ENCODE measurements at regions not wholly inside any gene's neighbourhood (a gene's known extent, or its start where the extent isn't known, plus 50 kb on each side); places are given as distances from the start of the nearest gene placed in this dataset.

DNA sequence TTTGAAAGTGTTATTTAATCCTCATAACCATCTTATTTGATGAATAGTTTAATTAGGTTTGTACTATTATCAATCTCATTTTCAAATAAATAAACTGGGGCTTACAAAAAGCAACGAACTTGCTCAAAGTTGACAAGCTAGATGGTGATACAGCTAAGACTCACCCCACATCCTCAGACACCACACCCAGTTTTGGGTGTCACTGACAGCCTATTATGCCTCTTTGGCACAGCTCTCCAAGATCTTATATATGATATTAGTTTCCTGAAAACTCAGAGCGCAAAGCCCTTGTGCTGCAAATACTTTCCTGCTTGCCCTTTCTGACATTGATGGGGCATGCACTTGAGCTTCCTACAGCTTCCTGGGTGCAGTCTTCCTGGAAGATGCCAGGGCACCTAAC is 223.4 kb upstream of the GADL1 start:
- H3K9me3 ChIP-seq (ENCODE audit: low read length): no peaks in the 10 kb centered on the region
- H3K9ac ChIP-seq (ENCODE audit: insufficient read depth, low read depth, low read length): no peak overlapping the region
- TF ChIP-seq, protein P1, sequence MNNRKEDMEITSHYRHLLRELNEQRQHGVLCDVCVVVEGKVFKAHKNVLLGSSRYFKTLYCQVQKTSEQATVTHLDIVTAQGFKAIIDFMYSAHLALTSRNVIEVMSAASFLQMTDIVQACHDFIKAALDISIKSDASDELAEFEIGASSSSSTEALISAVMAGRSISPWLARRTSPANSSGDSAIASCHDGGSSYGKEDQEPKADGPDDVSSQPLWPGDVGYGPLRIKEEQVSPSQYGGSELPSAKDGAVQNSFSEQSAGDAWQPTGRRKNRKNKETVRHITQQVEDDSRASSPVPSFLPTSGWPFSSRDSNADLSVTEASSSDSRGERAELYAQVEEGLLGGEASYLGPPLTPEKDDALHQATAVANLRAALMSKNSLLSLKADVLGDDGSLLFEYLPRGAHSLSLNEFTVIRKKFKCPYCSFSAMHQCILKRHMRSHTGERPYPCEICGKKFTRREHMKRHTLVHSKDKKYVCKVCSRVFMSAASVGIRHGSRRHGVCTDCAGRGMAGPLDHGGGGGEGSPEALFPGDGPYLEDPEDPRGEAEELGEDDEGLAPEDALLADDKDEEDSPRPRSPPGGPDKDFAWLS (CRISPR knock-in tag; IDR thresholded peaks at IDR 0.05; ENCODE audit: borderline replicate concordance): no peak
- TF ChIP-seq, protein P2, sequence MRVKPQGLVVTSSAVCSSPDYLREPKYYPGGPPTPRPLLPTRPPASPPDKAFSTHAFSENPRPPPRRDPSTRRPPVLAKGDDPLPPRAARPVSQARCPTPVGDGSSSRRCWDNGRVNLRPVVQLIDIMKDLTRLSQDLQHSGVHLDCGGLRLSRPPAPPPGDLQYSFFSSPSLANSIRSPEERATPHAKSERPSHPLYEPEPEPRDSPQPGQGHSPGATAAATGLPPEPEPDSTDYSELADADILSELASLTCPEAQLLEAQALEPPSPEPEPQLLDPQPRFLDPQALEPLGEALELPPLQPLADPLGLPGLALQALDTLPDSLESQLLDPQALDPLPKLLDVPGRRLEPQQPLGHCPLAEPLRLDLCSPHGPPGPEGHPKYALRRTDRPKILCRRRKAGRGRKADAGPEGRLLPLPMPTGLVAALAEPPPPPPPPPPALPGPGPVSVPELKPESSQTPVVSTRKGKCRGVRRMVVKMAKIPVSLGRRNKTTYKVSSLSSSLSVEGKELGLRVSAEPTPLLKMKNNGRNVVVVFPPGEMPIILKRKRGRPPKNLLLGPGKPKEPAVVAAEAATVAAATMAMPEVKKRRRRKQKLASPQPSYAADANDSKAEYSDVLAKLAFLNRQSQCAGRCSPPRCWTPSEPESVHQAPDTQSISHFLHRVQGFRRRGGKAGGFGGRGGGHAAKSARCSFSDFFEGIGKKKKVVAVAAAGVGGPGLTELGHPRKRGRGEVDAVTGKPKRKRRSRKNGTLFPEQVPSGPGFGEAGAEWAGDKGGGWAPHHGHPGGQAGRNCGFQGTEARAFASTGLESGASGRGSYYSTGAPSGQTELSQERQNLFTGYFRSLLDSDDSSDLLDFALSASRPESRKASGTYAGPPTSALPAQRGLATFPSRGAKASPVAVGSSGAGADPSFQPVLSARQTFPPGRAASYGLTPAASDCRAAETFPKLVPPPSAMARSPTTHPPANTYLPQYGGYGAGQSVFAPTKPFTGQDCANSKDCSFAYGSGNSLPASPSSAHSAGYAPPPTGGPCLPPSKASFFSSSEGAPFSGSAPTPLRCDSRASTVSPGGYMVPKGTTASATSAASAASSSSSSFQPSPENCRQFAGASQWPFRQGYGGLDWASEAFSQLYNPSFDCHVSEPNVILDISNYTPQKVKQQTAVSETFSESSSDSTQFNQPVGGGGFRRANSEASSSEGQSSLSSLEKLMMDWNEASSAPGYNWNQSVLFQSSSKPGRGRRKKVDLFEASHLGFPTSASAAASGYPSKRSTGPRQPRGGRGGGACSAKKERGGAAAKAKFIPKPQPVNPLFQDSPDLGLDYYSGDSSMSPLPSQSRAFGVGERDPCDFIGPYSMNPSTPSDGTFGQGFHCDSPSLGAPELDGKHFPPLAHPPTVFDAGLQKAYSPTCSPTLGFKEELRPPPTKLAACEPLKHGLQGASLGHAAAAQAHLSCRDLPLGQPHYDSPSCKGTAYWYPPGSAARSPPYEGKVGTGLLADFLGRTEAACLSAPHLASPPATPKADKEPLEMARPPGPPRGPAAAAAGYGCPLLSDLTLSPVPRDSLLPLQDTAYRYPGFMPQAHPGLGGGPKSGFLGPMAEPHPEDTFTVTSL (CRISPR knock-in tag; IDR thresholded peaks at IDR 0.05; ENCODE audit: borderline replicate concordance): no peak
- TF ChIP-seq SP140L (CRISPR knock-in tag; IDR thresholded peaks at IDR 0.05; ENCODE audit: borderline replicate concordance): no peak
- TF ChIP-seq PRMT3 (CRISPR knock-in tag; IDR thresholded peaks at IDR 0.05; ENCODE audit: borderline replicate concordance, low read depth): no peak
- TF ChIP-seq ZNF496 (CRISPR knock-in tag; IDR thresholded peaks at IDR 0.05; ENCODE audit: insufficient replicate concordance): no peak
- TF ChIP-seq, protein P3, sequence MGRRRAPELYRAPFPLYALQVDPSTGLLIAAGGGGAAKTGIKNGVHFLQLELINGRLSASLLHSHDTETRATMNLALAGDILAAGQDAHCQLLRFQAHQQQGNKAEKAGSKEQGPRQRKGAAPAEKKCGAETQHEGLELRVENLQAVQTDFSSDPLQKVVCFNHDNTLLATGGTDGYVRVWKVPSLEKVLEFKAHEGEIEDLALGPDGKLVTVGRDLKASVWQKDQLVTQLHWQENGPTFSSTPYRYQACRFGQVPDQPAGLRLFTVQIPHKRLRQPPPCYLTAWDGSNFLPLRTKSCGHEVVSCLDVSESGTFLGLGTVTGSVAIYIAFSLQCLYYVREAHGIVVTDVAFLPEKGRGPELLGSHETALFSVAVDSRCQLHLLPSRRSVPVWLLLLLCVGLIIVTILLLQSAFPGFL (CRISPR knock-in tag; IDR thresholded peaks at IDR 0.05): no peak
- TF ChIP-seq CHD4 (IDR thresholded peaks at IDR 0.05; ENCODE audit: borderline replicate concordance, low read length): no peak
- no peak for TF ChIP-seq ZNF3 (CRISPR knock-in tag; IDR thresholded peaks at IDR 0.05)
- TF ChIP-seq, protein P4, sequence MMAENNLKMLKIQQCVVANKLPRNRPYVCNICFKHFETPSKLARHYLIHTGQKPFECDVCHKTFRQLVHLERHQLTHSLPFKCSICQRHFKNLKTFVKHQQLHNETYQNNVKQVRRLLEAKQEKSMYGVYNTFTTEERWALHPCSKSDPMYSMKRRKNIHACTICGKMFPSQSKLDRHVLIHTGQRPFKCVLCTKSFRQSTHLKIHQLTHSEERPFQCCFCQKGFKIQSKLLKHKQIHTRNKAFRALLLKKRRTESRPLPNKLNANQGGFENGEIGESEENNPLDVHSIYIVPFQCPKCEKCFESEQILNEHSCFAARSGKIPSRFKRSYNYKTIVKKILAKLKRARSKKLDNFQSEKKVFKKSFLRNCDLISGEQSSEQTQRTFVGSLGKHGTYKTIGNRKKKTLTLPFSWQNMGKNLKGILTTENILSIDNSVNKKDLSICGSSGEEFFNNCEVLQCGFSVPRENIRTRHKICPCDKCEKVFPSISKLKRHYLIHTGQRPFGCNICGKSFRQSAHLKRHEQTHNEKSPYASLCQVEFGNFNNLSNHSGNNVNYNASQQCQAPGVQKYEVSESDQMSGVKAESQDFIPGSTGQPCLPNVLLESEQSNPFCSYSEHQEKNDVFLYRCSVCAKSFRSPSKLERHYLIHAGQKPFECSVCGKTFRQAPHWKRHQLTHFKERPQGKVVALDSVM (CRISPR knock-in tag; IDR thresholded peaks at IDR 0.05): no peak
- FAIRE-seq (no peak), DNase-seq (ENCODE audit: low spot score) (no peak), ATAC-seq (no peak)
- intact Hi-C loops (cut with micrococcal nuclease; ENCODE audit: unreplicated experiment): no loop called here
- WGBS (ENCODE audit: low lambda C conversion rate): 57% methylated on average over 2 of the region's 2 CpGs
- H3K4me1 ChIP-seq (ENCODE audit: insufficient read depth, low read length): no peaks in the 10 kb centered on the region
- in situ Hi-C loops (cut with HindIII; ENCODE audit: extremely low pct_ligation_motif_present, low pct_unique_long_range_greater_than_20kb): no loop called here
- no peak overlapping the region for H3K4me3 ChIP-seq (replicated peaks in 1 of 3; ENCODE audit: insufficient read depth in 1 of 3, low read depth in 2 of 3, low read length in 3 of 3)
- H3K27ac ChIP-seq (ENCODE audit: extremely low read length, insufficient read depth, low read length): no peak overlapping the region
- no peak overlapping the region for H3K4me2 ChIP-seq (ENCODE audit: low read depth, low read length)
- H3K79me2 ChIP-seq (ENCODE audit: insufficient read depth, low read length): no peaks in the 10 kb centered on the region
- ChIA-PET POLR2A (no interaction called here), CTCF (ENCODE audit: low intra/inter-chr PET ratio, low total read pairs) (no interaction called here)
- BruUV-seq (replicated peaks): no TSS peak
- no peak overlapping the region for H2AFZ ChIP-seq (ENCODE audit: low read length)
- no peaks in the 10 kb centered on the region for H3K36me3 ChIP-seq (replicated peaks in 1 of 2; ENCODE audit: control insufficient read depth in 1 of 2, insufficient read depth in 2 of 2, low read length in 2 of 2)
- H3K27me3 ChIP-seq (ENCODE audit: control insufficient read depth in 1 of 2, insufficient read depth in 2 of 2, low read length in 2 of 2): no peaks in the 10 kb centered on the region; a peak in 1 of 5 replicates
- H4K20me1 ChIP-seq (ENCODE audit: insufficient read depth, low read length): no peaks in the 10 kb centered on the region

Measured in HepG2 (cell line).